Colonic mucosa (tissue), 4 donors: ENCODE measurements at regions not wholly inside any gene's neighbourhood (a gene's known extent, or its start where the extent isn't known, plus 50 kb on each side); places are given as distances from the start of the nearest gene placed in this dataset.
"Not testable (repeated sequence)": the region's sequence is repeated elsewhere in the genome, so short reads cannot be mapped to it uniquely, and the experiment has no call there.

Experiments used
- DNase-seq: peaks from one replicate; pipeline ENCODE4 v3.0.0-alpha.2; 2020
- H3K27ac ChIP-seq: fragments of 200-600 bp; one replicate; pipeline ENCODE4 v1.8.0; 2021
- H3K27me3 ChIP-seq: fragments of 200-600 bp; one replicate; pipeline ENCODE4 v1.8.0; 2021
- H3K36me3 ChIP-seq: fragments of 200-600 bp; one replicate; pipeline ENCODE4 v1.8.0; 2021
- H3K4me1 ChIP-seq: fragments of 200-600 bp; one replicate; pipeline ENCODE4 v1.8.0; 2021; ENCODE audit warnings: mild to moderate bottlenecking
- H3K4me3 ChIP-seq: fragments of 200-600 bp; one replicate; pipeline ENCODE4 v1.8.0; 2021
- H3K9ac ChIP-seq, 2 donors: one replicate each; pipeline ENCODE4 v1.7.0; 2013; ENCODE audit warnings: control low read depth in 2 of 2, low read depth in 2 of 2, low read length in 2 of 2
- H3K9me3 ChIP-seq: fragments of 200-600 bp; one replicate; pipeline ENCODE4 v1.8.0; 2021
- CTCF ChIP-seq: fragments of 200-600 bp; IDR thresholded peaks from one replicate; pipeline ENCODE4 v1.8.0; 2022; ENCODE audit warnings: antibody characterized with exemption, mild to moderate bottlenecking
- intact Hi-C: fragments of 100-400 bp; cut with DNase I; formaldehyde crosslinking; loops from one replicate; pipeline ENCODE4 v1.14.1; 2022
- donor health status: healthy.
- donor health status: DM: no; HTN: no; CAD: no.
- donor health status: DM: no; HTN: no; CAD: no.

GRCh38 chr6:169396554-169397163 lies 143.0 kb upstream of the THBS2 start:
- Histone ChIP-seq H3K27ac (no peak overlapping the region), H3K27me3 (no peaks in the 10 kb centered on the region), H3K36me3 (no peaks in the 10 kb centered on the region), H3K4me3 (no peak overlapping the region), H3K9me3 (no peaks in the 10 kb centered on the region), H3K9ac (no peak overlapping the region), H3K4me1 (no peaks in the 10 kb centered on the region)
- no peak for DNase-seq
- no peak for TF ChIP-seq CTCF
- intact Hi-C loops: no loop called here

GRCh38 chr6:169396009-169396539 lies 142.4 kb upstream of the THBS2 start:
- H3K4me1 ChIP-seq, H3K9me3 ChIP-seq, H3K27me3 ChIP-seq, DNase-seq, H3K27ac ChIP-seq, H3K9ac ChIP-seq, intact Hi-C loops, H3K4me3 ChIP-seq, H3K36me3 ChIP-seq: not testable (repeated sequence)

- H3K27ac ChIP-seq: no peak overlapping the region
- H3K9ac ChIP-seq: no peak overlapping the region
- no peaks in the 10 kb centered on the region for H3K4me1 ChIP-seq
- no peak for DNase-seq
- no peak overlapping the region for H3K4me3 ChIP-seq
- H3K36me3 ChIP-seq: no peaks in the 10 kb centered on the region
- no peak for TF ChIP-seq CTCF
- H3K27me3 ChIP-seq: no peaks in the 10 kb centered on the region
- H3K9me3 ChIP-seq: no peaks in the 10 kb centered on the region
- intact Hi-C loops: no loop called here
Observed at GRCh38 chr6:169395080-169395805, 141.6 kb upstream of the THBS2 start.

- TF ChIP-seq CTCF: no peak
- no peak overlapping the region for H3K9ac ChIP-seq
- H3K36me3 ChIP-seq: no peaks in the 10 kb centered on the region
- no peak overlapping the region for H3K27ac ChIP-seq
- no peak overlapping the region for H3K4me3 ChIP-seq
- H3K4me1 ChIP-seq: no peaks in the 10 kb centered on the region
- H3K27me3 ChIP-seq: no peaks in the 10 kb centered on the region
- no peaks in the 10 kb centered on the region for H3K9me3 ChIP-seq
- intact Hi-C loops: no loop called here
- DNase-seq: no peak
Observed at GRCh38 chr6:169393753-169394152, 140.1 kb upstream of the THBS2 start.

- intact Hi-C loops: no loop called here
- H3K27me3 ChIP-seq: no peaks in the 10 kb centered on the region
- H3K9ac ChIP-seq: no peak overlapping the region
- no peak for DNase-seq
- no peak overlapping the region for H3K27ac ChIP-seq
- no peak overlapping the region for H3K4me3 ChIP-seq
- no peaks in the 10 kb centered on the region for H3K4me1 ChIP-seq
- no peaks in the 10 kb centered on the region for H3K36me3 ChIP-seq
- no peaks in the 10 kb centered on the region for H3K9me3 ChIP-seq
- TF ChIP-seq CTCF: no peak
Observed at GRCh38 chr6:169391473-169392071, 137.9 kb upstream of the THBS2 start.
